HG02678 (cell line): ENCODE measurements at regions not wholly inside any gene's neighbourhood (a gene's known extent, or its start where the extent isn't known, plus 50 kb on each side); places are given as distances from the start of the nearest gene placed in this dataset.
"Not testable (repeated sequence)": the region's sequence is repeated elsewhere in the genome, so short reads cannot be mapped to it uniquely, and the experiment has no call there.

ENCODE experiments used
- ATAC-seq: cut with Tn5 transposase; IDR thresholded peaks from one replicate; pipeline ENCODE4 v1.9.1; 2021; ENCODE audit warnings: mild to moderate bottlenecking, moderate library complexity; ENCODE audit not compliant: unreplicated experiment

- ATAC-seq = no peak
Measured at GRCh38 chr9:25472085-25472607, 206.1 kb downstream of the TUSC1 start.

DNA sequence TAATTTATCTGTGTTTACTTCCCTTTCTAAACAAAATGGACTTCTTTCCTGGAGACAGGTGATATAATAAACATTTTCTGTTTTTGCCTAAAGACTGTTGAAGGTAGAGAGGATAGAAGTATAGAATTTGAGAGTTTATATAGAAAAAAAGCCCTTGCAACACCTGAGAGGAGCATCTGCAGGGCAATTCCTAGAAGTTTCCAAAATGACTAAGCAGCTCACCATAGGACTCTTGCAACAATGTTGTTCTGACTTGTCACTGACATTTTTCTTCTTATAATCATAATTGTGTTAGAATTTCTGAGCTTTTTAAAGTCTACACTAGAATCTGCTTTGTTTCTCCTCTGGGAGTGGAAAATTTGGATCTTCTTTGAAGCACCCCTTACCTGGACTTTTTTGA is 216.8 kb downstream of the TUSC1 start:
- no peak for ATAC-seq

DNA sequence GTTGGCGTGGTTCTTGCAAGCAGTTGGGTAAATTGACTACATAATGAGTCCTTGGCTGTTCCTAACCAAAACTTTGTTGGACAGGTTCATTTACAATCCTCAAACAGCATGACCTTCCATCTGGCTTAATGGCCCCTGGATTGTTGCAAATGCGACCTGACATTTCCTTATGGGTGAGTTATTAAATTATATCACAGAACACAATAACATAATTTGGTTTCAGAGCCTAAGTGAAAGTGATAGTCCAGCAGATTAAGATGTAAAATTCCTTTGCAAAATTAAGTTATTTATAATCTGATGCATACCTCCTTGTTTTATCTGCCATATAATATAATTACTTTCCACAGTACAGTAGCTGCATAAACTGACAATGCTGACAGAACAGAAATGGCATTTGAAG is 224.4 kb downstream of the TUSC1 start:
- no peak for ATAC-seq

DNA sequence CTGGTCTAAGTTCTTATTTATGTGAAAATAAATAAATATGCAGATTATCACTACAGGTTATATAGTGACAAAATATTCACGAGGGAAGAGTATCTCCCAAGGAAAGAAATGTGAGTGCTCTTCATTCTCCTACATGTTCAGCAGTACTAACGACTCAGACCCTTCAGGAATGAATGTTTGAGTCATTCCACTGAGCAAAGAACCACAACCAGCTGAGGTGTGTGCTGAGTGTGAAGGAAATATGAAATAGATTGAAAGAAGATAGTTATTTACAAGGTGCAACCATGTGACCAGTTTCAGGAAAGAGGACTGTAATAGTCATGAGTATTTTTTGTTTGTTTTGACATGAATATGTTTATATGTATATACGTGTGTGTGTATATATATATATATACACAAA is 228.7 kb downstream of the TUSC1 start:
- no peak for ATAC-seq

GRCh38 chr9:25445721-25446120 is 232.5 kb downstream of the TUSC1 start:
- ATAC-seq = not testable (repeated sequence)

GRCh38 chr9:25442526-25442925 is 235.7 kb downstream of the TUSC1 start:
- no peak for ATAC-seq

GRCh38 chr9:25427898-25428297 is 250.3 kb downstream of the TUSC1 start:
- ATAC-seq = no peak

- ATAC-seq = no peak
Measured at GRCh38 chr9:25427290-25427689, 251.0 kb downstream of the TUSC1 start.

- ATAC-seq = no peak
Measured at GRCh38 chr9:25421560-25421959, 256.7 kb downstream of the TUSC1 start.

- ATAC-seq = no peak
Measured at GRCh38 chr9:25418974-25419373, 259.3 kb downstream of the TUSC1 start.

DNA sequence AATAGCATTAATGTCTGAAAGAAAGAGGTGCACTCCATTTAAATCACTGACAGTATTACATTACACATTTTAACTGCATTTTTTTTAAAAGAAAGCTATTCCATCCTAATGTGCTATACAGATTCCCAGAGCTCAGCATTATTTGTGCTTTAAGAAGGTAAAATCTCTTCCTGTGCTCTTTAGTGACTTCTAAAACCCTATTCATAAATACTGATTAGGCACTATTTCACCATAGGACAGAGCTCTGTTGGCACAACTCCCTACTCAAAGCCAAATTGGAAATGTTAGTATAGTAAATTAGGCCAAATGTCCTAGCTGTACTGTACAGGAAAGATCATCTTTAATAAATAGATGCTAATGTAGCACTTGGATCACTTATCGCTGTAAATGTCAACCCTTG is 262.5 kb downstream of the TUSC1 start:
- ATAC-seq = no peak

DNA sequence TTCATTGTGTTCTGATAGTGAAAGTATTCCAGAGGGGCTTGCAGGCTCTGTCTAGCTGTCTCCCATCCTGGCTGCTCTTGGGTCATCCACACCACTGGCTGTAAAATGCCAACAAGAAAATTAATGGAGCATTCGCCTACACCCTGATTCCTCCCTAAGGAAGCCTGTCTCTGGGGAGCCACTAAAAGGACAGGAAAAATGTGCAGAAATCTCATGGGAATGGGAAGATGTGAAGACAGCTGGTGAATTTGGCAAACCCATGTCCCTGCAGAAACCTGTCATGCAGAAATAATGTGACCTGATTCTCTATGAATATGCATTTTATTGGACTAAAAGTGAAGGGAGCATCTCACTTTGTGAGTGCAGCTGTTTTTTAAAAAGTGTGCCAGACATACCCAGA is 265.6 kb downstream of the TUSC1 start:
- ATAC-seq = no peak

DNA sequence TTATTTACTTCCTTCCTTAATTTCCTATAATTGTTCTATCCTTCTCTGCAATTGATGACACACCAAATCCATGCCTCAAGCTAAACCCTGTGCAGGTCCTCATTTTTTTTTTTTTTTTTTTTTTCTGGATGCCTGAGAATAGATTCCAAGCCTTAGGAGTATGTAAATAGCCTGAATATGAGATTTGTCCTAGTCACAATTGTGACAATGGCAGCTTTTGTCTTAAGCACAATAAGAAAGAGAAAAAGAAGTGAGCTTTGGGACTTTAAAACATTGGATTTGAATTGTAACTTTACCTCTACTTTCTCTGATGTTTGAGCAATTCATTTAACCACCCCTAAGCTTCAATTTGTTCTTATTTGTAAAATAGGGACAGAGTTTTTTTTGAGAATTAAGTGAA is 280.5 kb downstream of the TUSC1 start:
- ATAC-seq = no peak

DNA sequence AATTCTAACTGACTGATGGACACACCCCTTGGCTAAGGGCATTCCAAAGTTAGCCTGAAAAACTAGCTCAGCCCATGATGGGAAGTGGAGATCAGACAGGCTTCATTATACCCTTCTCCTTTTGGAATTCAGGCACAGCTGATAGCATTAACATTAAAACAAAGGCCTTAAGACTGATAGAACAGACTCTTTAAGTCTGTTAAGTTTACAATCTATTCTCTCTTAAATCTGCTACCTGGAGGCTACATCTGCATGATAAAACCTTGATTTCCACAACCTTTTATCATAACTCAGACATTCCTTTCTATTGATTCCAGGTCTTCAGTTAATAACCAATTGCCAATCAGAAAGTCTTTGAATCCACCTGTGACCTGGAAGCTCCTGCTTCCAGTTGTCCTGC is 281.4 kb downstream of the TUSC1 start:
- no peak for ATAC-seq

GRCh38 chr9:25381141-25381540 is 297.1 kb downstream of the TUSC1 start:
- ATAC-seq = no peak

DNA sequence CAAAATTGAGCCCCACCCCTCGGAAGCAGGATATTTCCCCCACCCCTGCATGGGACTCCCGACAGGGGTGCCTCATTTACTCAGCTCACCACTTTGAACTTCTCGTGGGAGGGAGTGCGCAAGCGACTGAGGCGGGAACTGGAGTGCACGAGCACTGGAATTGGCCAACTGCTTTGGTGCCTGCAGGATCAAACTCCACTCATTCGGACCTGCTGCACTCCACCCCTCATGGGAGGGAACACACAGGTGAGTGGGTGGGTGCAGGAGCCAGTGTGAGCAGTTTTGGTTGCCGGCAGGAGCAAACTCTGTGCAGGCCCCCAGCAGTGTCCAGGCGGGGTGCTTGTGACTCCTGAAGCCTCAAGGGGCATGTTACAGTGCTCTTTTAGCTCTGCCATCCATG is 301.2 kb downstream of the TUSC1 start:
- no peak for ATAC-seq

- no peak for ATAC-seq
Measured at GRCh38 chr9:25374281-25374680, 304.0 kb downstream of the TUSC1 start.

DNA sequence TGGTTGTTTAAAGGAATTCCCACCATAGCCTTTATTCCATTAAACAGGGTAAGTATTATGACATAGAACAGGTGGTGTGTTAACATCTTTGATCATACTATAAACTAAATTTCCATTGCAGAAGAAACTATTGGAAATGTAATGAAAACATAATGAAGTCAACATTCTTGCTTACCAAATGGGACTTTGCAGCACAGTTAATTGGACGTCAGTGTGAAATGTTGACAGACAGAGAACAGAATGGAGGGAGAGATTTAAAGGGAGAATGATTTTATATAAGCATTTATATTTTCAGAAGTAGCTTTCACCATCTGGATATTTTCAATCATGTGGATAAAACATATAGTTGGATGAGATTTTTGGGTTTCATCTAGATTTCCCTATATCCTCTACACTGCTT is 311.3 kb downstream of the TUSC1 start:
- no peak for ATAC-seq

DNA sequence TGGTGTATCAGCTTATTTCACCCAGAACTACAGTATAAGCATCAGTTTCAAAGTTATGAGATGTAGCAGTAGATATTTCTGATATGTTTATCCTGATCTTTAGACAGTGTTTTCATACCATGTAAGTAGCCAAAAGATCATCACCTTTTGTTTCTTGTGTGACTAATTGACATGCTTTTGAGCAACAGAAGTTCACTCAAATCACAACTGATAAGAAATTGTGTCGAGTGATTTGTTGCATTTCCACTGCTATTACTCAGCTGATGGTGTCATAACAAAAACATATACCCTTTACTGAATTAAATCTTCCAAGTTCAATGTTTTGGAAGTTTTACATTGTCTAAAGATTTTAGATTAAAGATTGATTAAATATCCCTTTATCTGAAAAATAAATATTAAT is 324.5 kb downstream of the TUSC1 start:
- no peak for ATAC-seq

- ATAC-seq = no peak
Measured at GRCh38 chr9:25350011-25350410, 328.2 kb downstream of the TUSC1 start.

GRCh38 chr9:25322142-25322541 is 356.1 kb downstream of the TUSC1 start:
- ATAC-seq = no peak

GRCh38 chr9:25310961-25311360 is 367.3 kb downstream of the TUSC1 start:
- no peak for ATAC-seq

- no peak for ATAC-seq
Measured at GRCh38 chr9:25308549-25308948, 369.7 kb downstream of the TUSC1 start.

- no peak for ATAC-seq
Measured at GRCh38 chr9:25302601-25303000, 375.6 kb downstream of the TUSC1 start.
